Keratinocyte (primary cell): ENCODE measurements at regions not wholly inside any gene's neighbourhood (a gene's known extent, or its start where the extent isn't known, plus 50 kb on each side); places are given as distances from the start of the nearest gene placed in this dataset.

Source experiments
- DNase-seq: peaks from one replicate; pipeline ENCODE4 v3.0.0-alpha.2; 2011; ENCODE audit warnings: low read depth, missing footprints, low spot score
- FAIRE-seq: peaks from 2 replicates; lab custom pipeline; 2011; peaks lifted over from hg19 to GRCh38; lab: Jason Lieb, UNC
- H2AFZ ChIP-seq: 2 replicates; pipeline ENCODE4 v1.6.0; 2012; ENCODE audit warnings: low read length, control low read depth, inconsistent platforms; ENCODE audit not compliant: control insufficient read depth
- H3K27ac ChIP-seq: 2 replicates; pipeline ENCODE4 v1.5.1; 2011; ENCODE audit warnings: low read length; ENCODE audit not compliant: control insufficient read depth, insufficient read depth
- H3K27me3 ChIP-seq: 3 replicates; pipeline ENCODE4 v1.6.0; 2011; ENCODE audit warnings: low read length; ENCODE audit not compliant: control insufficient read depth, insufficient read depth; ENCODE audit errors: extremely low read depth
- H3K36me3 ChIP-seq, 2 experiments: 2 replicates in 1 of 2; 3 replicates in 1 of 2; pipeline ENCODE4 v1.5.1; 2011; ENCODE audit warnings: low read length in 2 of 2, mild to moderate bottlenecking in 1 of 2; ENCODE audit not compliant: control insufficient read depth in 2 of 2, insufficient read depth in 2 of 2; ENCODE audit errors: extremely low read depth in 1 of 2
- H3K4me1 ChIP-seq: 3 replicates; pipeline ENCODE4 v1.5.1; 2011; ENCODE audit warnings: low read length; ENCODE audit not compliant: control insufficient read depth, insufficient read depth; ENCODE audit errors: extremely low read depth
- H3K4me2 ChIP-seq: 3 replicates; pipeline ENCODE4 v1.6.0; 2011; ENCODE audit warnings: low read depth, low read length; ENCODE audit not compliant: control insufficient read depth, insufficient read depth; ENCODE audit errors: extremely low read depth
- H3K4me3 ChIP-seq, 3 experiments: fragments of 200-600 bp in 1 of 3; sonication (generic) in 1 of 3; 2 replicates in 2 of 3; 3 replicates in 1 of 3; pipeline ENCODE4 v1.5.1; 2011 to 2016; ENCODE audit warnings: low read length in 3 of 3, mild to moderate bottlenecking in 3 of 3, control low read depth in 2 of 3, inconsistent platforms in 1 of 3, low read depth in 1 of 3, mixed read lengths in 1 of 3, mixed run types in 1 of 3, moderate library complexity in 1 of 3; ENCODE audit not compliant: control insufficient read depth in 2 of 3, insufficient read depth in 2 of 3; ENCODE audit errors: extremely low read depth in 1 of 3
- H3K79me2 ChIP-seq: 2 replicates; pipeline ENCODE4 v1.6.0; 2012; ENCODE audit warnings: low read length; ENCODE audit not compliant: control insufficient read depth, insufficient read depth
- H3K9ac ChIP-seq: 3 replicates; pipeline ENCODE4 v1.6.0; 2011; ENCODE audit warnings: low read length; ENCODE audit not compliant: control insufficient read depth, insufficient read depth; ENCODE audit errors: extremely low read depth
- H3K9me1 ChIP-seq: 3 replicates; pipeline ENCODE4 v1.6.0; 2011; ENCODE audit warnings: low read length; ENCODE audit not compliant: control insufficient read depth, insufficient read depth; ENCODE audit errors: extremely low read depth
- H3K9me3 ChIP-seq: 2 replicates; pipeline ENCODE4 v1.5.1; 2012; ENCODE audit warnings: low read depth, low read length; ENCODE audit not compliant: control insufficient read depth
- H4K20me1 ChIP-seq: 3 replicates; pipeline ENCODE4 v1.6.0; 2011; ENCODE audit warnings: low read length; ENCODE audit not compliant: control insufficient read depth, insufficient read depth; ENCODE audit errors: extremely low read depth
- CTCF ChIP-seq, 3 experiments: IDR thresholded peaks in 1 of 3; conservative IDR thresholded peaks in 1 of 3; optimal IDR thresholded peaks in 1 of 3; 2 replicates in 2 of 3; 3 replicates in 1 of 3; pipeline versions ENCODE3 to v1.5.1; 2011; ENCODE audit warnings: low read length in 3 of 3, mild to moderate bottlenecking in 3 of 3, moderate library complexity in 2 of 3, control low read depth in 1 of 3, inconsistent platforms in 1 of 3; ENCODE audit not compliant: insufficient read depth in 2 of 3; ENCODE audit errors: extremely low read depth in 1 of 3
- EZH2 ChIP-seq: IDR thresholded peaks from one replicate; pipeline ENCODE4 v1.6.1; 2012; ENCODE audit warnings: inconsistent platforms, mild to moderate bottlenecking, low read length, moderate library complexity
- dilution Hi-C: fragments of 300-500 bp; cut with MboI; formaldehyde crosslinking; loops from one replicate; pipeline ENCODE4 v1.7.0; 2020; ENCODE audit warnings: low sequenced_read_pairs; ENCODE audit not compliant: extremely low pct_ligation_motif_present

- no peaks in the 10 kb centered on the region for H3K9me3 ChIP-seq
- no peak overlapping the region for H3K9ac ChIP-seq
- no peak for TF ChIP-seq EZH2
- no peak for TF ChIP-seq CTCF (optimal IDR thresholded peaks at IDR 0.05 in 1 of 3, IDR thresholded peaks at IDR 0.05 in 1 of 3, conservative IDR thresholded peaks at IDR 0.05 in 1 of 3; ENCODE audit: extremely low read depth in 1 of 3, insufficient read depth in 2 of 3, low read length in 3 of 3)
- no peak overlapping the region for H3K27ac ChIP-seq
- no peaks in the 10 kb centered on the region for H3K36me3 ChIP-seq
- FAIRE-seq (no peak), DNase-seq (no peak)
- H3K27me3 ChIP-seq = no peaks in the 10 kb centered on the region
- H2AFZ ChIP-seq = no peak overlapping the region
- H3K79me2 ChIP-seq = no peaks in the 10 kb centered on the region
- no peak overlapping the region for H3K4me2 ChIP-seq
- no peaks in the 10 kb centered on the region for H3K9me1 ChIP-seq
- no peaks in the 10 kb centered on the region for H4K20me1 ChIP-seq
- H3K4me3 ChIP-seq = no peak overlapping the region
- dilution Hi-C loops = no loop called here
- no peaks in the 10 kb centered on the region for H3K4me1 ChIP-seq
These were observed 353.6 kb upstream of the USP24 start for GRCh38 chr1:55568732-55569131.

- H3K36me3 ChIP-seq = no peaks in the 10 kb centered on the region
- no peaks in the 10 kb centered on the region for H3K9me1 ChIP-seq
- dilution Hi-C loops = no loop called here
- H3K27me3 ChIP-seq = no peaks in the 10 kb centered on the region
- H3K9ac ChIP-seq = no peak overlapping the region
- no peaks in the 10 kb centered on the region for H3K9me3 ChIP-seq
- TF ChIP-seq CTCF (optimal IDR thresholded peaks at IDR 0.05 in 1 of 3, IDR thresholded peaks at IDR 0.05 in 1 of 3, conservative IDR thresholded peaks at IDR 0.05 in 1 of 3; ENCODE audit: extremely low read depth in 1 of 3, insufficient read depth in 2 of 3, low read length in 3 of 3) (no peak), EZH2 (no peak)
- H3K4me1 ChIP-seq = no peaks in the 10 kb centered on the region
- DNase-seq (no peak), FAIRE-seq (no peak)
- H3K79me2 ChIP-seq = no peaks in the 10 kb centered on the region
- H3K4me2 ChIP-seq = no peak overlapping the region
- no peak overlapping the region for H2AFZ ChIP-seq
- H3K4me3 ChIP-seq = no peak overlapping the region
- H3K27ac ChIP-seq = no peak overlapping the region
- H4K20me1 ChIP-seq = no peaks in the 10 kb centered on the region
These were observed 345.1 kb upstream of the USP24 start for GRCh38 chr1:55560266-55560665.
